Testis (tissue), 2 donors: ENCODE measurements at regions not wholly inside any gene's neighbourhood (a gene's known extent, or its start where the extent isn't known, plus 50 kb on each side); places are given as distances from the start of the nearest gene placed in this dataset.

Experiments
- DNase-seq: peaks from one replicate; pipeline ENCODE4 v3.0.0-alpha.2; 2019
- H3K27ac ChIP-seq, 2 donors: fragments of 200-600 bp; sonication (generic); one replicate each; pipeline ENCODE4 v1.5.1; 2019
- H3K27me3 ChIP-seq: fragments of 200-600 bp; sonication (generic); one replicate; pipeline ENCODE4 v1.5.1; 2019
- H3K36me3 ChIP-seq: fragments of 200-600 bp; sonication (generic); one replicate; pipeline ENCODE4 v1.5.1; 2017; ENCODE audit warnings: low read depth; ENCODE audit errors: missing control alignments
- H3K4me1 ChIP-seq: fragments of 200-600 bp; sonication (generic); one replicate; pipeline ENCODE4 v1.5.1; 2019
- H3K4me3 ChIP-seq, 2 donors: fragments of 200-600 bp; sonication (generic); one replicate each; pipeline ENCODE4 v1.5.1; 2017 to 2019
- H3K9me3 ChIP-seq: fragments of 200-600 bp; sonication (generic); one replicate; pipeline ENCODE4 v1.5.1; 2017
- POLR2A ChIP-seq: fragments of 450-650 bp; IDR thresholded peaks from one replicate; pipeline ENCODE4 v1.6.1; 2017; ENCODE audit warnings: antibody characterized with exemption, mild to moderate bottlenecking, moderate library complexity
- WGBS, 2 donors: methylation state at CpG; one replicate each; pipeline ENCODE4 v1.1.5; 2018; 5-methylcytosine and 5-hydroxymethylcytosine counted together
- intact Hi-C: fragments of 100-400 bp; cut with DNase I; formaldehyde crosslinking; loops from one replicate; pipeline ENCODE4 v1.15.1; 2023; ENCODE audit warnings: low total_unique reads
- TF ChIP-seq, protein P1 (sequence below), 3 experiments: fragments of 450-650 bp in 2 of 3; fragments of 200-600 bp in 1 of 3; sonication (generic) in 1 of 3; IDR thresholded peaks; one replicate each; pipeline ENCODE4 v1.5.1; 2016 to 2019; ENCODE audit warnings: antibody characterized with exemption in 3 of 3, mild to moderate bottlenecking in 2 of 3, moderate library complexity in 1 of 3

DNA sequence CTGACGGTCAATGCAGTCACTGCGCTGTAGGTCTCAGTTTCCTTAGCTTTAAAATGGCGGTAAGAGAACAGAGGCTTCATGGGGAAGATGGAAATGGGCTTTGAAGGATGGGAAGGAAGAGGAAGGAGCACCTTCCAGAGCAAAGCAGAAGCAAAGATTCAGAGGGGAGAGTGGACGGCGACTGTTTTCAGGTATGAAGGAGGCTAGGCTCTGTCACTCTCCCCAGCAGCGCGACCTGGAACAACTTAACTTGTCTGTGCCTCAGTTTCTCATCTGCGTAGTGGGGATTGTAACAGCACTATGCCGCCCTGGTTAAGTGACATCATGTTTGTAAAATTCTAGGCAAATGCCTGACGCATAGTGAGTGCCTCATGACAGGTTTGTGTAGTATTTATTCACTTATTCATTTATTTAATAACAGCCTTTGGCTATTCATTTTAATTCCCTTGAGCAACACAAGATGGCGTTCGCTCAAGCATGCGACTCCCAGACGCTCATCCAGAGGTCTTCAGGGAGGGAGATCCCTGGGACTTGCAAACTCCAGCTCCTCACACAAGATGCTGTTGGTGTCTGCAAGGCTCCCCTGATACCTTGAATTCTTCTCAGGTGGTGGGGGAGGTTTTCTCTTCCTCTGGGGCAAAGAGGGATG is 336.3 kb downstream of the DYSF start:
- DNase-seq: peak; percentile 9
- intact Hi-C loops: loop anchor here (10.0 kb wide), 1 partner anchor 185 kb away; no protein-coding TSS in a partner anchor

GRCh38 chr2:71788601-71789240 is 335.4 kb downstream of the DYSF start:
- Histone ChIP-seq H3K9me3 (no peaks in the 10 kb centered on the region), H3K27me3 (no peaks in the 10 kb centered on the region), H3K4me3 (no peak overlapping the region), H3K27ac (no peak overlapping the region), H3K4me1 (peaks cover 4% of the 10 kb centered on the region), H3K36me3 (no peaks in the 10 kb centered on the region)
- no peak for DNase-seq
- TF ChIP-seq POLR2A: no peak
- TF ChIP-seq, protein P1, sequence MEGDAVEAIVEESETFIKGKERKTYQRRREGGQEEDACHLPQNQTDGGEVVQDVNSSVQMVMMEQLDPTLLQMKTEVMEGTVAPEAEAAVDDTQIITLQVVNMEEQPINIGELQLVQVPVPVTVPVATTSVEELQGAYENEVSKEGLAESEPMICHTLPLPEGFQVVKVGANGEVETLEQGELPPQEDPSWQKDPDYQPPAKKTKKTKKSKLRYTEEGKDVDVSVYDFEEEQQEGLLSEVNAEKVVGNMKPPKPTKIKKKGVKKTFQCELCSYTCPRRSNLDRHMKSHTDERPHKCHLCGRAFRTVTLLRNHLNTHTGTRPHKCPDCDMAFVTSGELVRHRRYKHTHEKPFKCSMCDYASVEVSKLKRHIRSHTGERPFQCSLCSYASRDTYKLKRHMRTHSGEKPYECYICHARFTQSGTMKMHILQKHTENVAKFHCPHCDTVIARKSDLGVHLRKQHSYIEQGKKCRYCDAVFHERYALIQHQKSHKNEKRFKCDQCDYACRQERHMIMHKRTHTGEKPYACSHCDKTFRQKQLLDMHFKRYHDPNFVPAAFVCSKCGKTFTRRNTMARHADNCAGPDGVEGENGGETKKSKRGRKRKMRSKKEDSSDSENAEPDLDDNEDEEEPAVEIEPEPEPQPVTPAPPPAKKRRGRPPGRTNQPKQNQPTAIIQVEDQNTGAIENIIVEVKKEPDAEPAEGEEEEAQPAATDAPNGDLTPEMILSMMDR (IDR thresholded peaks at IDR 0.05): no peak
- intact Hi-C loops: no loop called here
- 93 to 94% methylated on average over 9 of the region's 9 CpGs for WGBS, 2 donors

More for the DNA sequence above, 336.3 kb downstream of the DYSF start:
- no peaks in the 10 kb centered on the region for H3K9me3 ChIP-seq
- no peaks in the 10 kb centered on the region for H3K27me3 ChIP-seq
- TF ChIP-seq, protein P1 (IDR thresholded peaks at IDR 0.05): no peak
- peaks cover 8% of the 10 kb centered on the region for H3K4me1 ChIP-seq
- no peak overlapping the region for H3K27ac ChIP-seq
- WGBS, 2 donors: 91 to 92% methylated on average over 14 of the region's 14 CpGs
- H3K36me3 ChIP-seq: no peaks in the 10 kb centered on the region
- H3K4me3 ChIP-seq: no peak overlapping the region

GRCh38 chr2:71788186-71788525 is 334.8 kb downstream of the DYSF start:
- Histone ChIP-seq H3K27me3 (no peaks in the 10 kb centered on the region), H3K4me3 (no peak overlapping the region), H3K27ac (no peak overlapping the region), H3K36me3 (no peaks in the 10 kb centered on the region), H3K9me3 (no peaks in the 10 kb centered on the region), H3K4me1 (no peaks in the 10 kb centered on the region)
- 91 to 95% methylated on average over 7 of the region's 7 CpGs for WGBS, 2 donors
- TF ChIP-seq, protein P1 (IDR thresholded peaks at IDR 0.05): no peak
- TF ChIP-seq POLR2A: no peak
- intact Hi-C loops: no loop called here
- no peak for DNase-seq

- H3K27ac ChIP-seq: no peak overlapping the region
- no peak for DNase-seq
- no peaks in the 10 kb centered on the region for H3K4me1 ChIP-seq
- no peaks in the 10 kb centered on the region for H3K27me3 ChIP-seq
- H3K36me3 ChIP-seq: no peaks in the 10 kb centered on the region
- TF ChIP-seq POLR2A: no peak
- TF ChIP-seq, protein P1 (IDR thresholded peaks at IDR 0.05): no peak
- WGBS, 2 donors: 93 to 100% methylated on average over 3 of the region's 3 CpGs
- intact Hi-C loops: no loop called here
- no peaks in the 10 kb centered on the region for H3K9me3 ChIP-seq
- H3K4me3 ChIP-seq: no peak overlapping the region
These were observed 334.3 kb downstream of the DYSF start for GRCh38 chr2:71787476-71788185.
